ENCODE measurements at regions not wholly inside any gene's neighbourhood (a gene's known extent, or its start where the extent isn't known, plus 50 kb on each side); places are given as distances from the start of the nearest gene placed in this dataset.

DNA sequence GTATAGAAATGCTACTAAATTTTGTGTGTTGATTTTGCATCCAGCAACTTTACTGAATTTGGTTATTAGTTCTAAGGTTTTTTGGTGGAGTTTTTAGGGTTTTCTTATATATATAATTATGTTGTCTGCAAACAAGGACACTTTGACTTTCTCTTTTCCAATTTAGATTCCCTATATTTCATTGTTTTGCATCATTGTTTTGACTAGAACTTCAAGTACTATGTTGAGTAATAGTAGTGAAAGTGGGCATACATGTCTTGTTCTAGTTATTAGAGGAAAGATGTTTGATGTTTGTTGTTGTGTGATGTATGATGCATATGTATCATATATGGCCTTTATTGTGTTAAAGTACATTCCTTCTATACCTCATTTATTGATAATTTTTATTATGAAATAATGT is 362.3 kb upstream of the PRR16 start:
- TF ChIP-seq, protein P1, sequence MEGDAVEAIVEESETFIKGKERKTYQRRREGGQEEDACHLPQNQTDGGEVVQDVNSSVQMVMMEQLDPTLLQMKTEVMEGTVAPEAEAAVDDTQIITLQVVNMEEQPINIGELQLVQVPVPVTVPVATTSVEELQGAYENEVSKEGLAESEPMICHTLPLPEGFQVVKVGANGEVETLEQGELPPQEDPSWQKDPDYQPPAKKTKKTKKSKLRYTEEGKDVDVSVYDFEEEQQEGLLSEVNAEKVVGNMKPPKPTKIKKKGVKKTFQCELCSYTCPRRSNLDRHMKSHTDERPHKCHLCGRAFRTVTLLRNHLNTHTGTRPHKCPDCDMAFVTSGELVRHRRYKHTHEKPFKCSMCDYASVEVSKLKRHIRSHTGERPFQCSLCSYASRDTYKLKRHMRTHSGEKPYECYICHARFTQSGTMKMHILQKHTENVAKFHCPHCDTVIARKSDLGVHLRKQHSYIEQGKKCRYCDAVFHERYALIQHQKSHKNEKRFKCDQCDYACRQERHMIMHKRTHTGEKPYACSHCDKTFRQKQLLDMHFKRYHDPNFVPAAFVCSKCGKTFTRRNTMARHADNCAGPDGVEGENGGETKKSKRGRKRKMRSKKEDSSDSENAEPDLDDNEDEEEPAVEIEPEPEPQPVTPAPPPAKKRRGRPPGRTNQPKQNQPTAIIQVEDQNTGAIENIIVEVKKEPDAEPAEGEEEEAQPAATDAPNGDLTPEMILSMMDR (IDR thresholded peaks at IDR 0.05): no peak
- no peak for TF ChIP-seq POLR2A (IDR thresholded peaks at IDR 0.05)

All from right lobe of liver (tissue), 4 donors.